CD4-positive, alpha-beta T cell (primary cell): ENCODE measurements at regions not wholly inside any gene's neighbourhood (a gene's known extent, or its start where the extent isn't known, plus 50 kb on each side); places are given as distances from the start of the nearest gene placed in this dataset.

ENCODE experiments used
- ATAC-seq: fragments of 200-7000 bp; cut with Tn5 transposase; one replicate; pipeline ENCODE4 v1.10.0; 2022; ENCODE audit warnings: mild to moderate bottlenecking; ENCODE audit not compliant: poor library complexity
- CTCF ChIA-PET: fragments of 350-600 bp; sonication (Branson Sonifier 250); formaldehyde crosslinking; loops from one replicate; lab custom pipeline; 2021; ENCODE audit warnings: antibody characterized with exemption, inconsistent platforms; lab: Charles Lee
- POLR2A ChIA-PET: fragments of 350-600 bp; sonication (Branson Sonifier 250); formaldehyde crosslinking; loops from one replicate; lab custom pipeline; 2021; ENCODE audit warnings: antibody characterized with exemption, inconsistent platforms; lab: Charles Lee
- DNase-seq, 14 experiments: peaks; one replicate each; pipeline ENCODE4 v3.0.0-alpha.2; 2013 to 2020; ENCODE audit warnings: mixed read lengths in 2 of 14
- H3K27ac ChIP-seq, 2 donors: one replicate each; pipeline versions ENCODE4 v1.5.1 to v1.7.0; 2013; ENCODE audit warnings: low read length in 2 of 2, low read depth in 1 of 2, mild to moderate bottlenecking in 1 of 2
- H3K27me3 ChIP-seq, 2 experiments: 1 replicate in 1 of 2; 2 replicates in 1 of 2; pipeline versions ENCODE4 v1.6.1 to v1.7.0; 2013; ENCODE audit warnings: low read length in 2 of 2, control low read depth in 1 of 2, mild to moderate bottlenecking in 1 of 2, moderate library complexity in 1 of 2; ENCODE audit not compliant: insufficient read depth in 2 of 2, control insufficient read depth in 1 of 2
- H3K36me3 ChIP-seq: one replicate; pipeline ENCODE4 v1.6.1; 2013; ENCODE audit warnings: low read length, control low read depth; ENCODE audit not compliant: insufficient read depth
- H3K4me1 ChIP-seq: one replicate; pipeline ENCODE4 v1.6.1; 2013; ENCODE audit warnings: low read length, control low read depth; ENCODE audit not compliant: insufficient read depth
- H3K4me3 ChIP-seq: one replicate; pipeline ENCODE4 v1.5.1; 2013; ENCODE audit warnings: mild to moderate bottlenecking, low read length, moderate library complexity
- H3K9me3 ChIP-seq, 2 experiments: 1 replicate in 1 of 2; 2 replicates in 1 of 2; pipeline versions ENCODE4 v1.6.1 to v1.7.0; 2013; ENCODE audit warnings: low read length in 2 of 2, mild to moderate bottlenecking in 2 of 2, control low read depth in 1 of 2, moderate library complexity in 1 of 2; ENCODE audit not compliant: control insufficient read depth in 1 of 2, insufficient read depth in 1 of 2
- H3K27ac Mint-ChIP-seq: one replicate; pipeline ENCODE4 v1.8.0; 2020; ENCODE audit warnings: mixed read lengths
- H3K27me3 Mint-ChIP-seq: one replicate; pipeline ENCODE4 v1.8.0; 2021; ENCODE audit warnings: mixed read lengths
- H3K36me3 Mint-ChIP-seq: one replicate; pipeline ENCODE4 v1.8.0; 2021; ENCODE audit warnings: low read depth, mixed read lengths
- H3K4me1 Mint-ChIP-seq: one replicate; pipeline ENCODE4 v1.8.0; 2021; ENCODE audit warnings: low read depth, mixed read lengths
- H3K4me3 Mint-ChIP-seq: one replicate; pipeline ENCODE4 v1.8.0; 2020; ENCODE audit warnings: mild to moderate bottlenecking, mixed read lengths
- H3K9me3 Mint-ChIP-seq: one replicate; pipeline ENCODE4 v1.8.0; 2020; ENCODE audit warnings: mixed read lengths
- intact Hi-C, 2 experiments: fragments of 100-400 bp; cut with DNase I in 1 of 2; cut with micrococcal nuclease in 1 of 2; formaldehyde crosslinking; loops; one replicate each; pipeline versions ENCODE4 v1.15.1 to v1.9.0; 2023 to 2025; cut with DNase I, micrococcal nuclease
- TF ChIP-seq, protein P1 (sequence below): fragments of 200-600 bp; IDR thresholded peaks from one replicate; pipeline ENCODE4 v1.8.0; 2022; ENCODE audit warnings: antibody characterized with exemption, mild to moderate bottlenecking

DNA sequence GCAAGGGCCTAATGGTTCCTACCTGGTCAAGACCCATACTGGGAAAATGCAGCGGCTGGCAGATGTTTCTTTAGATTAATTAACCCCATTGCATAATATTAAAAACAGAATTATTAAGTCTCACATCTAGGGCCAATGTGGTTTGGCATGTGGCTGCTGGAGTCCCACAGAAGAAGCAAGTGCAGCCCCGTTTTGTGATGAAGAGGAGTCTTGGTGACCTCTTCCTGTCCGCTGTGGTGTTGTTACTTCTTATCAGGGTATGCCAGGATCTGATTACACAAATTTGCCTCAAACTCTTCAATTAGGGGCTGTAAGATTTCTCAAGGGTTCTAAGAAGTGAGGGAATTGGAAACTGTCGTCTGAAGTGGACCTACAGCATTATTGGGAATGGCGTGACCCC is 240.3 kb downstream of the SEC23IP start:
- peaks cover 6 to 12% of the 10 kb centered on the region in 2 experiments for H3K27me3 ChIP-seq
- Mint-ChIP-seq H3K27me3 (peaks cover 47% of the 10 kb centered on the region), H3K36me3 (no peaks in the 10 kb centered on the region), H3K9me3 (no peaks in the 10 kb centered on the region), H3K27ac (no peak overlapping the region), H3K4me3 (no peak overlapping the region), H3K4me1 (no peaks in the 10 kb centered on the region)
- no peaks in the 10 kb centered on the region for H3K36me3 ChIP-seq
- no peak overlapping the region for H3K27ac ChIP-seq
- CTCF ChIA-PET: no interaction called here
- POLR2A ChIA-PET: no interaction called here
- no peaks in the 10 kb centered on the region for H3K4me1 ChIP-seq
- peaks cover 0 to 4% of the 10 kb centered on the region in 2 experiments for H3K9me3 ChIP-seq
- intact Hi-C loops: no loop called here
- ATAC-seq (no peak), DNase-seq (no peak)
- TF ChIP-seq, protein P1, sequence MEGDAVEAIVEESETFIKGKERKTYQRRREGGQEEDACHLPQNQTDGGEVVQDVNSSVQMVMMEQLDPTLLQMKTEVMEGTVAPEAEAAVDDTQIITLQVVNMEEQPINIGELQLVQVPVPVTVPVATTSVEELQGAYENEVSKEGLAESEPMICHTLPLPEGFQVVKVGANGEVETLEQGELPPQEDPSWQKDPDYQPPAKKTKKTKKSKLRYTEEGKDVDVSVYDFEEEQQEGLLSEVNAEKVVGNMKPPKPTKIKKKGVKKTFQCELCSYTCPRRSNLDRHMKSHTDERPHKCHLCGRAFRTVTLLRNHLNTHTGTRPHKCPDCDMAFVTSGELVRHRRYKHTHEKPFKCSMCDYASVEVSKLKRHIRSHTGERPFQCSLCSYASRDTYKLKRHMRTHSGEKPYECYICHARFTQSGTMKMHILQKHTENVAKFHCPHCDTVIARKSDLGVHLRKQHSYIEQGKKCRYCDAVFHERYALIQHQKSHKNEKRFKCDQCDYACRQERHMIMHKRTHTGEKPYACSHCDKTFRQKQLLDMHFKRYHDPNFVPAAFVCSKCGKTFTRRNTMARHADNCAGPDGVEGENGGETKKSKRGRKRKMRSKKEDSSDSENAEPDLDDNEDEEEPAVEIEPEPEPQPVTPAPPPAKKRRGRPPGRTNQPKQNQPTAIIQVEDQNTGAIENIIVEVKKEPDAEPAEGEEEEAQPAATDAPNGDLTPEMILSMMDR: no peak
- no peak overlapping the region for H3K4me3 ChIP-seq

DNA sequence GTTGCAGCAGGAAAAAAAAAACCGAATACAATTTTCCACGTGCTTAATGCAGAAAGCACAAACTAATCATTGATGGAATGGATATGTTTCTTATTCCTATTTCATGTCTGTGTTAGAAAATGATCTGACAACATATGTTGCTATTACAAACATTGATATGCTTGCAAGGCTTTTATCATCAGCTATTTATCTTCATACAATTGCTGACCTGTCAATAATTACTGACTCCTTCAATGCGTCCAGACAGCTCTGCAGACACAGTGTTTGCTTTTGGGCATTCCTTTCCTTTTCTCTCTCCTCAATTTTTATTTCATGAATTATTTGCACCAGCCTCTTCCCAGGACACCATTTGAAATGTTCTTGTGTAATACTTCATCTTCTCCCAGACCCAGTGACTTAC is 246.2 kb downstream of the SEC23IP start:
- H3K27me3 ChIP-seq: peaks cover 0 to 8% of the 10 kb centered on the region in 2 experiments
- H3K27ac ChIP-seq: no peak overlapping the region
- Mint-ChIP-seq H3K36me3 (no peaks in the 10 kb centered on the region), H3K27me3 (peaks cover 28% of the 10 kb centered on the region), H3K4me3 (no peak overlapping the region), H3K9me3 (no peaks in the 10 kb centered on the region), H3K27ac (no peak overlapping the region), H3K4me1 (no peaks in the 10 kb centered on the region)
- no peak for ATAC-seq
- H3K4me3 ChIP-seq: no peak overlapping the region
- POLR2A ChIA-PET: no interaction called here
- no peaks in the 10 kb centered on the region for H3K4me1 ChIP-seq
- intact Hi-C loops: no loop called here
- H3K9me3 ChIP-seq: no peaks in the 10 kb centered on the region
- no peak for DNase-seq
- CTCF ChIA-PET: no interaction called here
- H3K36me3 ChIP-seq: no peaks in the 10 kb centered on the region
- TF ChIP-seq, protein P1: no peak

DNA sequence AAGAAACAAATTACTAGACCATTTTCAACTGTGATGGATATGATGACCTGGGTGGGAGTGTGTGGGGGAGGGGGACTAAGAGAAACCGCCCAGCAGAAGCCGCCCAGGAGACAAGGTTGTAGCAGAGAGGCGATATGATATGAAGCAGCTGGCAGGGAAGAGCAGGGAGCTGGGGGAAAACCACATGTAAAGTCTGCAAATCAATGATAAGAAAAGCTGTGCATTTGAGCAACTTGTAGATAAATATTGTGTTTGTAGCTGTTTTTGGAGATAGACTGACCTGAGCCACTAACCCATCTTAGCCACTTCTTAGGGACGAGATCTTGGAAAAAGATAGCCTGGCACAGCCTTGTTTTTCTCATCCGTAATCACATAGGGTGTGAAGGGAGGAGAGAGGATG is 252.6 kb downstream of the SEC23IP start:
- H3K4me1 ChIP-seq: no peaks in the 10 kb centered on the region
- DNase-seq: no peak
- Mint-ChIP-seq H3K36me3 (no peaks in the 10 kb centered on the region), H3K27me3 (peaks cover 17% of the 10 kb centered on the region), H3K9me3 (no peaks in the 10 kb centered on the region), H3K4me1 (no peaks in the 10 kb centered on the region), H3K27ac (no peak overlapping the region), H3K4me3 (no peak overlapping the region)
- H3K27ac ChIP-seq: no peak overlapping the region
- no peak overlapping the region for H3K4me3 ChIP-seq
- TF ChIP-seq, protein P1: no peak
- intact Hi-C loops: no loop called here
- no peaks in the 10 kb centered on the region for H3K9me3 ChIP-seq
- H3K27me3 ChIP-seq: peaks cover 2 to 8% of the 10 kb centered on the region in 2 experiments
- CTCF ChIA-PET: no interaction called here
- POLR2A ChIA-PET: no interaction called here
- no peaks in the 10 kb centered on the region for H3K36me3 ChIP-seq
- no peak for ATAC-seq
